GM12892 (cell line): ENCODE measurements at regions not wholly inside any gene's neighbourhood (a gene's known extent, or its start where the extent isn't known, plus 50 kb on each side); places are given as distances from the start of the nearest gene placed in this dataset.
"Not testable (repeated sequence)": the region's sequence is repeated elsewhere in the genome, so short reads cannot be mapped to it uniquely, and the experiment has no call there.

Experiments
- DNase-seq: peaks from one replicate; pipeline ENCODE4 v3.0.0; 2011; ENCODE audit not compliant: insufficient read length
- FAIRE-seq: peaks from 2 replicates; lab custom pipeline; 2011; peaks lifted over from hg19 to GRCh38; lab: Jason Lieb, UNC
- POLR2A ChIP-seq: IDR thresholded peaks from 2 replicates; pipeline ENCODE4 v1.6.1; 2011; ENCODE audit warnings: low read depth, low read length, control low read depth
- POLR2AphosphoS5 ChIP-seq: IDR thresholded peaks from 2 replicates; pipeline ENCODE4 v1.6.1; 2011; ENCODE audit warnings: low read depth, low read length, control low read depth
- TAF1 ChIP-seq: IDR thresholded peaks from 2 replicates; pipeline ENCODE4 v1.6.1; 2011; ENCODE audit warnings: low read depth, mild to moderate bottlenecking, control low read depth, low read length, borderline replicate concordance

- TF ChIP-seq POLR2AphosphoS5 (no peak), TAF1 (no peak), POLR2A (no peak)
- DNase-seq (no peak), FAIRE-seq (no peak)
Measured at GRCh38 chr14:49139593-49139992, 446.6 kb downstream of the RPS29 start.

GRCh38 chr14:49134940-49135339 is 451.2 kb downstream of the RPS29 start:
- FAIRE-seq: no peak
- no peak for DNase-seq
- TF ChIP-seq TAF1 (no peak), POLR2A (no peak), POLR2AphosphoS5 (no peak)

DNA sequence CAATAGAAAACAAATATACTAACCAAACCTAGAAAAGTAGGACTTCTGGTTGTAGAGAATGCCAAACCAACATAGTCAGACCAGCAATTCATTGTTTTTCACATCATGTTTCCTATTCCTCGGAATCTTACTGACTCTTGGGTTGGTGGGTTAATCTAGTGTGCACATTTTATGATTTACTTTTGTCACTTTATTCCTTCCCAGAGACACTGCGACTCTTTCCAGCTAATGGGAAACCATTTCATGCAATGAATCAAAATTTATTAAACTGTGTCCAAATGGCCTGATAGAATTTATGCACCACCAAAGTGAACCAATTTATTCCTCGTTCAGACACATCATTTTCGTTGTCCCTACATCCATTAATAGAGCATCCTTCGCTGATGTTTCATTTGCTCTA is 464.9 kb downstream of the RPS29 start:
- no peak for DNase-seq
- FAIRE-seq: no peak
- no peak for TF ChIP-seq POLR2A
- no peak for TF ChIP-seq TAF1
- TF ChIP-seq POLR2AphosphoS5: no peak

GRCh38 chr14:49114161-49114893 is 471.9 kb downstream of the RPS29 start:
- DNase-seq (no peak), FAIRE-seq (no peak)
- TF ChIP-seq POLR2A (no peak), POLR2AphosphoS5 (no peak), TAF1 (no peak)

GRCh38 chr14:49106741-49107667 is 479.2 kb downstream of the RPS29 start:
- FAIRE-seq (no peak), DNase-seq (no peak)
- TF ChIP-seq POLR2A: no peak
- no peak for TF ChIP-seq TAF1
- TF ChIP-seq POLR2AphosphoS5: no peak

GRCh38 chr14:49105956-49106355 is 480.2 kb downstream of the RPS29 start:
- FAIRE-seq (no peak), DNase-seq (no peak)
- TF ChIP-seq POLR2AphosphoS5 (no peak), POLR2A (no peak), TAF1 (no peak)

DNA sequence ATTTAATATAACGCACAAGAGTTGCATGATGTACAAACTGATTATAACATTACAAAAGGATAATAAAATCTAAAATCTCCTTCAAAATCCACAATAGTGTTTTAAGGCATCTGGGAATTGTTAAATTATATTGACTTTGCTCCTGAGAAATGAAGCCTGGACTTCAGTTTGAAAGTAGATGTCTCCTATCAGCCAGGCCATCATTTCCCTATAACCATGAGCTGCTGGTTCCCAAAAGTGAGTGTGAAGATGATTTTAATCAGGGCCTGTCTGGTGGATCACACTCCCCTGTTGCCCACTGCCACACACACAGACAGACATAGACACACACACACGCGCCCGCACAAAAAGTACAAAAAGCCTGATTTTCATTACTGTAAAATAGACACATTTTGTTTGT is 480.7 kb downstream of the RPS29 start:
- no peak for FAIRE-seq
- TF ChIP-seq POLR2AphosphoS5 (no peak), TAF1 (no peak), POLR2A (no peak)
- DNase-seq: no peak

DNA sequence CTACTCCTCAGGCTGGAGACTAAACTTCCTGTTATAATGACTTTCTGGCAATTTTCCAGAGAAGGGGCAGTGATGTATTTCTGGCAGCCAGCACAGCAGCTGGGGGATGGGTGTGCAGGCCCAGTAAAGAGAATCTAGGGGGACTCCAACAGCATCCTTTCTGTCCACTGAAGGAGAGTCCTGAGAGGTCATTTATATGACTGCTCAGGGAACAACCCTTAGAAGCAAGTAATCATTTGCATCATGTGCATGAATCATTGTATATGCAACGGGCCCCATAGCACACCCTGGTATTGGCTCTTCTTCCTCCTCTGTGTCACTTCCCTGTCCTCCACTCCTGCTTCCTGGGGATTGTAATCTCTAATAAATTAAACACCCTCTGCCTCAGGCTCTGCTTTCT is 493.8 kb downstream of the RPS29 start:
- FAIRE-seq (no peak), DNase-seq (no peak)
- TF ChIP-seq TAF1 (no peak), POLR2A (no peak), POLR2AphosphoS5 (no peak)

GRCh38 chr14:49089107-49089506 is 497.1 kb downstream of the RPS29 start:
- no peak for TF ChIP-seq POLR2A
- TF ChIP-seq POLR2AphosphoS5: no peak
- no peak for TF ChIP-seq TAF1
- DNase-seq (no peak), FAIRE-seq (no peak)

- FAIRE-seq, DNase-seq: not testable (repeated sequence)
Measured at GRCh38 chr14:49073292-49073691, 512.9 kb downstream of the RPS29 start.

DNA sequence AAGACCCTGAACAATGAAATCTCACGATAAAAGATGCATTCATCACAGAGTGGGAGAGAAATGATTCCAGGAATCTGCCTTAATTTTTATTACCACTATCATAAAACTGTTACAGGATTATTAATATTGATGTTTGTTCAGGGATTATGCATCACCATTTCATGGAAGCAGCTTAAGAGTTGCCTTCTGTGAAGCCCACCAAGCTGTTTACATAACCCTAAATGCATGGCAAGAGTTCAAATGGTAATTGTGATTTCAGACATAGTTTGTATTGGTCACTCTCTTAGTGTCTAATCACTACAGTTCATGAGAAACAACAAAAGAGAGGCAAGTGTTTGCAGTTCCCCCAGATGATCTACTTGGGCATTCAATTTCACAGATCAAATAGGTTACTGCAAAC is 527.7 kb downstream of the RPS29 start:
- FAIRE-seq (no peak), DNase-seq (no peak)
- TF ChIP-seq TAF1 (no peak), POLR2A (no peak), POLR2AphosphoS5 (no peak)
